Activated naive CD4-positive, alpha-beta T cell treated with anti-CD3 and anti-CD28 coated beads, Interleukin-2, amount 50 U/mL, for 72 hours (primary cell): ENCODE measurements at regions not wholly inside any gene's neighbourhood (a gene's known extent, or its start where the extent isn't known, plus 50 kb on each side); places are given as distances from the start of the nearest gene placed in this dataset.
"Not testable (repeated sequence)": the region's sequence is repeated elsewhere in the genome, so short reads cannot be mapped to it uniquely, and the experiment has no call there.

ENCODE experiments used
- ATAC-seq, 2 donors: fragments of 150-1000 bp; cut with Tn5 transposase; 2 replicates each; pipeline ENCODE4 v1.10.0; 2021; ENCODE audit warnings: mild to moderate bottlenecking in 2 of 2, moderate library complexity in 2 of 2
- DNase-seq, 2 donors: peaks; one replicate each; pipeline ENCODE4 v3.0.0; 2021 to 2022; ENCODE audit warnings: low spot score in 2 of 2
- H3K27ac Mint-ChIP-seq, 2 donors: one replicate each; pipeline ENCODE4 v1.8.0; 2022; ENCODE audit warnings: mild to moderate bottlenecking in 2 of 2, mixed read lengths in 2 of 2
- H3K36me3 Mint-ChIP-seq, 2 donors: one replicate each; pipeline ENCODE4 v1.8.0; 2022; ENCODE audit warnings: mixed read lengths in 2 of 2
- H3K9me3 Mint-ChIP-seq, 2 donors: one replicate each; pipeline ENCODE4 v1.8.0; 2022; ENCODE audit warnings: mixed read lengths in 2 of 2

DNA sequence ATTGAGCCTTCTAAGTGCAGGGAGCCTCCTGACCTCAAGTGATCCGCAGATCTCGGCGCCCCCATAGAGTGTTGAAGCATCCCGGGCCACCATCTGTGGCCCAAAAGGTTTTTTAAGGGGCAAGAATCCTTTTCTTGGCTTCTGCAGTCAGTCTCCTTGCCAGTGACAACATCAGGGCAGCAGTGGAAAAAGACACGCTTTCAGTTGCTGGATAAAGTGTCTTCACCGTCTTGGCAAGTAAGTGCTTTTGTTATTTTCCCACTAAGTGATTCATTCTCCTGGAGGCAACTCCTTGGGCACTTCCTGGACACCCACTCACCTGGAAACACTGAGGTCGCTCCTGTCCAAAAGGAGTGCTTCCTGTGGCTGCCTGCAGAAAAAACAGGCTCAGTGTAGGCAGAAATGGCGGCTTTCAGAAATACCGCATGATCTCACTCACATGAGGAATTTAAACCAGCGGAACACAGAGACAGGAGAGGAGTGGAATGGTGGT is 71.7 kb upstream of the ABHD2 start:
- DNase-seq, result no peak
- no peak for ATAC-seq
- H3K27ac Mint-ChIP-seq, result no peak overlapping the region
- no peaks in the 10 kb centered on the region for H3K9me3 Mint-ChIP-seq
- H3K36me3 Mint-ChIP-seq, result no peaks in the 10 kb centered on the region

DNA sequence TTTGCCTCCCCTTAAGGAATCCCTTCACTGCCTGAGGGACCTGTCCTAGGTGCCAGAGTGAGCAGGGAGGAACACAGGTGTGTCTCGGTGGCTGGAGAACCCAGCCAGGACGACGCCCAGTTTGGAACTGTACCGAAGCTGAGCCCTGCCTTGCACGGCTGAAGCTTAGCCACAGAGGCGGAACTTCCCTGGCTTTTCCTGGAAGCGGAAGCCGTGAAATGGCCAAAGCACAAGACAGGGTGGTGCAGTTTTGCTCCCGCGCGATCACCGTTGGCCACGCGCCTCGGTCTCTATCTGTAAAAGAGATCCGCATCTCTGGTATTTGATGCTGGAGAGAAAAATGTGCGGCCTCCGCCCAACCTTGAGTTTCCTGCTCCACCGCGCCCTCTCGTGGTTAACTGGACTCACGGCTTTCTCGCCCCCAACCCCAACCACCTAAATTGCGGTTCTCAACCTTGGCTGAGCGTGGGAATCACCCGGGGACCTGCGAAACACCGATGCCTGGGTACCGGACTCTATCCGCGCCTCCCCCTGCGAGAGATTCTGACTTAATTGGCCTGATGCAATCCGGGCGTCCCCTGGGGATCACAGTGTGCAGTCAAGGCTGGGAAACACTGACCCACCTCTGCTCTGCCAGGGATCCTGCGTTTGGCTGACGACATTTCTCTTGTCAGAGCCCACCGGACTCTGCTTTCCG is 70.7 kb upstream of the ABHD2 start:
- H3K9me3 Mint-ChIP-seq, result no peaks in the 10 kb centered on the region
- DNase-seq (peak; percentile 69 to 91), ATAC-seq (peak; percentile 90 to 92)
- no peak overlapping the region for H3K27ac Mint-ChIP-seq
- no peaks in the 10 kb centered on the region for H3K36me3 Mint-ChIP-seq

DNA sequence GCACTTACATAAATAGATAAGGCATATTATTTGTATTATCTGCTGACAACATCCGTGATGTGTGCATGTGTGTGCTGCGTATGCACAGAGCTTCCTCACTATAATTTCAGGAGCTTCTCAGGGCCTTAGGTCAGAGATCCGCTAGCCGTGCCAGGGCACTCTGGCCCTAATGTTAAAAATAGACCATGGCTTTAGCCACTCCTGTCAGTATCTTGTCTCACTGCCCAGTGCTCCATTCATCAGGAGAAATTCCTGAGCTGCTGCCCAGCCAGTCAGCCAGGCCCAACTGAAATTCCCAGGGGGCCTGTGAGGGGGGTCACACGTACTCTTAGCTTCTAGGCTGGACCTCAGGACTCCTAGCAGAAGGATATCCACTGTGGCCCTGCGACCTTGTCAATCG is 70.0 kb upstream of the ABHD2 start:
- Mint-ChIP-seq H3K36me3 (no peaks in the 10 kb centered on the region), H3K9me3 (no peaks in the 10 kb centered on the region), H3K27ac (no peak overlapping the region)
- ATAC-seq (no peak), DNase-seq (no peak)

DNA sequence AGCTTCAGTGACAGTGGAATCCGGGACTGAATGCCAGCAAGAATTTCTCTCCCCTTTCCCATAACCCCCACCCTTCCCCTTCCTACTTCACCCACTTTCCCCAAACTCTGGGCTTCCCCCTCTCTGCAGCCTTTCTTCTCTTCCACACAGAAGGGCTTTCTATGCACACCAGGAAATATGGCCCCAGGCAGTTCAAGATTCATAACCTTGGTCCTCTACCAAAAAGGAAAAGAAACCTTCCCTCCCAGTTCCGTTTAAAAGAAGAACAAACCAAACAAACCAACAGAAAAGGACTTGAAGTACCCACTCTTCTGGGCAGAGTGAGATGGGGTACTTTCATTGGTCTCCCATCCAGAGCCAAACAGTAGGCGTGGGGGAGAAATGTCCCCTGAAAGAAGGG is 68.8 kb upstream of the ABHD2 start:
- ATAC-seq (no peak), DNase-seq (no peak)
- Mint-ChIP-seq H3K36me3 (peaks cover 0 to 3% of the 10 kb centered on the region in 2 donors), H3K27ac (no peak overlapping the region), H3K9me3 (no peaks in the 10 kb centered on the region)

DNA sequence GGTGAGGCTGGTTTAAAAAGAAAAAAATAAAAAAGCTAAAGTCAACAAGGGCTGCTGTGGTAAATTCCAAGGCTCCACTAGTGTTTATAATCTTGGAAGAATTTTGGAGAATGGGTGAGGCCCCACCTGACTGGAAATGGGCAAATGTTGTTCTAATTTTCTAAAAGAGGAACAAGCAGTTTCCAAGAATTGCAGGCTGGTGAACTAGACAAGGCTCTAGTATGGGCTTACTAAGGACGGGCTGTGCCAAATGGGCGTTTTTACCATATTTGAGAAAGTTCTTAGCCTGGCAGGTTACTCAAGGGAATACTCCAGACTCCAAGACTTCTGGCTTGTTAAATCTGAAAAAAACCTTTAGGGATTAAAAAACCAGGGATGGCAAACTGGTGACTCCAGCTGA is 67.0 kb upstream of the ABHD2 start:
- peaks cover 0 to 5% of the 10 kb centered on the region in 2 donors for H3K36me3 Mint-ChIP-seq
- no peak overlapping the region for H3K27ac Mint-ChIP-seq
- ATAC-seq, result no peak
- no peak for DNase-seq
- H3K9me3 Mint-ChIP-seq, result peaks cover 0 to 3% of the 10 kb centered on the region in 2 donors

DNA sequence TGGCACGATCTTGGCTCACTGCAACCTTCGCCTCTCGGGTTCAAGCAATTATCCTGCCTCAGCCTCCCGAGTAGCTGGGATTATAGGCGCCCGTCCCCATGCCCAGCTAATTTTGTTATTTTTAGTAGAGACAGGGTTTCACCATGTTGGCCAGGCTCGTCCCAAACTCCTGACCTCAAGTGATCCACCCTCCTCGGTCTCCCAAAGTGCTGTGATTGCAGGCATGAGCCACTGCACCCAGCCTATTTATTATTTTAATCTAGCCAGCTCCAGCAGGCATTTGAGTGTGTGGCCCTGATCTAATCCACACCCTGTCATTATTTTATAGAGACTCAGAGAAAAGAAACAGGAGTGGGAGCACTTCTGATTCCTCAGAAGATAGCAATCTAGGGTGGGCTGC is 66.4 kb upstream of the ABHD2 start:
- not testable (repeated sequence) for H3K27ac Mint-ChIP-seq, ATAC-seq, H3K9me3 Mint-ChIP-seq, H3K36me3 Mint-ChIP-seq, DNase-seq

DNA sequence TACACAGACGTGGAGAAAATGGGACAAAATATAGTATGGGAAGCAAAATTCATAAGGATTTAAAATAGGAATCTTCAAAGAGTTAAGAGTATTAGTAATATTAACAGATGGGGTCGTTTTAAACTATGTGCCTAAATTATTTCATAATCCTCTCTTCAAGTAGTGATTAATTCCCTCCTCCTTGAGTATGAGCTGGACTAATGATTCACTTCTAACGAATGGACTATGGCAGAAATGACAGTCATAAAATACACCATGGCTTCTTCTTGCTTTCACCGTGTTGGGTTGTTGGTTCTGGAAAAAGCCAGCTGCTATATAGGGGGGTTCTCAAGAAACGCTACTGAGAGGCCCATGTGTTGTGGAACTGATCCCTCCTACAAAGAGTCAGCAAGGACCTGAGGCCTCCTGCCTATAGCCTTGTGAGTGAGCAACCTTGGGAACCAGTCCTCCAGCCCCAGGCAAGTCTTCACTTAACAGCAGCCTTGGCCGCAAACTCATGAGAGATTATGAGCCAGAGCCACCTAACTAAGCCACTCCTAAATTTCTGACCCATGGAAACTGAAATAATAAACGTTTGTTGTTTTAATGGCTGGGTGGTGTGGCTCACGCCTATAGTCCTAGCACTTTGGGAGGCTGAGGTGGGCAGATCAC is 64.8 kb upstream of the ABHD2 start:
- Mint-ChIP-seq H3K27ac (no peak overlapping the region), H3K36me3 (peaks cover 0 to 5% of the 10 kb centered on the region in 2 donors), H3K9me3 (peaks cover 0 to 5% of the 10 kb centered on the region in 2 donors)
- no peak for DNase-seq
- ATAC-seq, result no peak

DNA sequence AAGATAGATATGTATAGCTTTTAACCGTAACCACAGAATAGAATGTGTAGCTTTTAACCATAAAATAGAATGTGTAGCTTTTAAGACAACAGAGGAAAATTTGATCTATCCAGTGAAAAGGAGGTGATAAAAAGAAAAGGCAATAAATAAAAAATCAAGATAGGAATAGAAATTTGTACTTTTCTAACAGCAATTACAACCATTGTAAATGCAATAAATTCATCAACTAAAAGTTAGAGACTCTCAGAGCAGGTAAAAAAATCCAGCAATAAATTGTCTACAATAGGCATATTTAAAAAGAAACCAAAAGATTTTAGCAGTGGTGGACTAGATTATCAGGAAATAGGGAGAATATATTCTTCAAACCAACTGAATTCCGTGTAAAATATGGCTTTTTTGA is 63.8 kb upstream of the ABHD2 start:
- H3K36me3 Mint-ChIP-seq, result peaks cover 0 to 5% of the 10 kb centered on the region in 2 donors
- H3K27ac Mint-ChIP-seq, result no peak overlapping the region
- H3K9me3 Mint-ChIP-seq, result peaks cover 0 to 5% of the 10 kb centered on the region in 2 donors
- DNase-seq, result no peak
- no peak for ATAC-seq

DNA sequence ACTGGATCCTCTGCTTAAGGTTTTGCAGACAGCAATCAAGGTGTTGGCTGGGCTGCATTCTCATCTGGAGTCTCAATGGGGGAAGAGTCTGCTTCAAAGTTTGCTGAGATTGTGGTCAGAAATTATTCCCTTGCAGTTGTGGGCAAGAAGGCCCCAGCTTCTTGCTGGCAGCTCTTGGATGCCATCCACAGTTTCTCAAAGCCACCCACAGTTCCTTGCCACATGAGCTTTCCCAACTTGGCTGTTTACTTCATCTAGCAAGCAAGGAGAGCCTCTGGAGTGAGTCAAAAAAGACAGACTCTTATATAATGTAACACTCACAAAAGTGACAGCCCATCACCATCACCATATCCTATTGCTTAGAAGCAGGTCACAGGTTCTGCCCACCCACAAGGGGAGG is 62.1 kb upstream of the ABHD2 start:
- ATAC-seq (no peak), DNase-seq (no peak)
- peaks cover 0 to 11% of the 10 kb centered on the region in 2 donors for H3K36me3 Mint-ChIP-seq
- no peak overlapping the region for H3K27ac Mint-ChIP-seq
- H3K9me3 Mint-ChIP-seq, result peaks cover 3 to 5% of the 10 kb centered on the region in 2 donors

DNA sequence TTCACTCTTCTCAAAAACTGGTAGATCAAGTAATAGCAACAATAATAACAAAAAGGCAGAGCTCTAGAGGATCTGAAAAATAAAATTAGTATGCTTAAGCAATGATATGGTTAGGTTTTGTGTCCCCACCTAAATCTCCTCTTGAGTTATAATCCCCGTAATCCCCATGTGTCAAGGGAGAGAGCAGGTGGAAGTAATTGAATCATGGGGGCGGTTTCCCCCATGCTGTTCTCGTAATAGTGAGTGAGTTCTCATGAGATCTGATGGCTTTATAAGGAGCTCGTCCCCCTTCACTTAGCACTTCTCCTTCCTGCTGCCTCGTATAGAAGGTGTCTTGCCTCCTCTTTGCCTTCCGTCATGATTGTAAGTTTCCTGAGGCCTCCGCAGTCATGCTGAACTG is 60.2 kb upstream of the ABHD2 start:
- no peak for DNase-seq

DNA sequence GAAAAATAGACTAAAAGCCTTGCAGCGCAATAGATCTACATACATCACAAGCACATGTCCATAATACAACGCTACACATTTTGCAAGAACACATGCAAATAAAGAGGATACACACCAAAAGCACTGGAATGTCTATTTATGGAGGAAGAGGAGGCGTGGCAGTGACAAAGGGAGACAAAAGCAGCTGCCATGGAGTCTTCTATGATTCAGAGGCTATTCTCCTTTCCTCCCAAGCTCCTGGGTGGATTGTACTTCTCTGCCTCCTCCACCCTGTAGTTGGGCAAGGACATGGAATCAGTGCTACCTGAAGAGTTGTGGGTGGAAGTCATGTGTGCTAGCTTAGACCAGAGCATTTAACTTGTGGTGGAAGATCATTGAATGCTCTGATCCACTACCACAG is 57.9 kb upstream of the ABHD2 start:
- no peak overlapping the region for H3K27ac Mint-ChIP-seq
- ATAC-seq, result no peak
- peaks cover 3 to 5% of the 10 kb centered on the region in 2 donors for H3K9me3 Mint-ChIP-seq
- DNase-seq, result no peak
- peaks cover 0 to 5% of the 10 kb centered on the region in 2 donors for H3K36me3 Mint-ChIP-seq

More for the DNA sequence above, 60.2 kb upstream of the ABHD2 start:
- ATAC-seq, result no peak
- no peak overlapping the region for H3K27ac Mint-ChIP-seq
- H3K9me3 Mint-ChIP-seq, result peaks cover 3 to 5% of the 10 kb centered on the region in 2 donors
- H3K36me3 Mint-ChIP-seq, result peaks cover 0 to 11% of the 10 kb centered on the region in 2 donors

DNA sequence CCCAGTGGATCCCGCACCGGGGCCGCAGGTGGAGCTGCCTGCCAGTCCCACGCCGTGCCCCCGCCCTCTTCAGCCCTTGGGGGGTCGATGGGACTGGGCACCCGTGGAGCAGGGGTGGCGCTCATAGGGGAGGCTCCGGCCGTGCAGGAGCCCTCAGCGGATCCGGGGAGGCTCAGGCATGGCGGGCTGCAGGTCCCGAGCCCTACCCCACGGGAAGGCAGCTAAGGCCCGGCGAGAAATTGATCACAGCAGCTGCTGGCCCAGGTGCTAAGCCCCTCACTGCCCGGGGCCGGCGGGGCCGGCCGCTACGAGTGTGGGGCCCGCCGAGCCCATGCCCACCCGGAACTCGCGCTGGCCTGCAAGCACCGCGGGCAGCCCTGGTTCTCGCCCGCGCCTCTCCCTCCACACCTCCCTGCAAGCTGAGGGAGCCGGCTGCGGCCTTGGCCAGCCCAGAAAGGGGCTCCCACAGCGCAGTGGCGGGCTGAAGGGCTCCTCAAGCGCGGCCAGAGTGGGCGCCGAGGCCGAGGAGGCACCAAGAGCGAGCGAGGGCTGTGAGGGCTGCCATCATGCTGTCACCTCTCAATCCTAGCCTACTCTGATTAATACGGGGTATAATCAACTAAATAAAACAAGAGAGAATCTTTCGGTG is 56.5 kb upstream of the ABHD2 start:
- not testable (repeated sequence) for H3K27ac Mint-ChIP-seq, ATAC-seq, H3K36me3 Mint-ChIP-seq, H3K9me3 Mint-ChIP-seq, DNase-seq

DNA sequence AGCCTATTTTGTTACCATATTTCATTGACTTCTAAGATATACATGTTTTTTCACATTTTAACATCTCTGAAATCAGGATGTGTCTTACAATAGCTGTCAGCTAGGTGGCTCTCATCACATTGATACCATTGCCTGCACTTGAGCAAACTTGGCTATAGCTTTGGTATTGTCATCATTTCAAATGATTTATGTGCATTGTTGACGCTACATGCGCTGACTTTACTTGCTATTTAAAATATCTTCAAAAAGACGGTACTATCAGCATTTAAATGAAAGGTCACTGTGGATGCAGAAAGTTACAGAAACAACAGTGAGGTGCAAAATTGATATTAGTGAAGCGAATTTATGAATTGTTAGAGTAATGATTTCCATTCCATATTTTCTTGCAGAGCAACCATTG is 54.0 kb upstream of the ABHD2 start:
- Mint-ChIP-seq H3K27ac (no peak overlapping the region), H3K9me3 (peaks cover 0 to 3% of the 10 kb centered on the region in 2 donors), H3K36me3 (peaks cover 0 to 5% of the 10 kb centered on the region in 2 donors)
- DNase-seq, result no peak
- no peak for ATAC-seq

DNA sequence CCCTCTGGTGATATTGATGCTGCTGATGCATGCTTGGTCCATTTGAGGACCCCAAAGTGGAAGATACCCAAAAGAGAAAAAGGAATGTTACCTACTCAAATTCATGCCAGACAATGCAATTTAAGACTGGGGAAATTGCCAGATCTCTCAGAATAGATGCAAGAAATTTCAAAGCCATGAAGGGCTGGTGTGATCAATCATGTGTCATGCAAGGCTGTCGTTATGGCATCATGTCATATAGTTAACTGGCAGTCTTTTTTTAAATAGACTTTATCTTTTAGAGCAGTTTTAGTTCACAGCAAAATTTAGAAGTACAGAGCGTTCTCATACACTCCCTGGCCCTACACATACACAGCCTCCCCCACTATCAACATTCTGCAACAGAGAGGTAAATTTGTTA is 53.1 kb upstream of the ABHD2 start:
- Mint-ChIP-seq H3K27ac (no peak overlapping the region), H3K9me3 (peaks cover 0 to 3% of the 10 kb centered on the region in 2 donors), H3K36me3 (peaks cover 0 to 5% of the 10 kb centered on the region in 2 donors)
- DNase-seq (no peak), ATAC-seq (no peak)

DNA sequence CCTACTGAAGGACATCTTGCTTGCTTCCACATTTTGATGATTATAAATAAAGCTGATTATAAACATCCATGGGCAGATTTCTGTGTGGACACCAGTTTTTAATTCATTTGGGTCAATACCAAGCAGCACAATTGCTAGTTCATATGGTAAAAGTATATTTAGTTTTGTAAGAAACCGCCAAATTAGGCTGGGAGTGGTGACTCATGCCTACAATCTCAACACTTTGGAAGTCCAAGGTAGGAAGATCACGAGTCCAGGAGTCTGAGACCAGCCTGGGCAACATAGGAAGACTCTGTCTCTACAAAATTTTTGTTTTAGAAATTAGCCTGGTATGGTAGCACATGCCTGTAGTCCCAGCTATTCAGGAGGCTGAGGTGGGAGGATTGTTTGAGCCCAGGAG is 52.6 kb upstream of the ABHD2 start:
- peaks cover 0 to 5% of the 10 kb centered on the region in 2 donors for H3K36me3 Mint-ChIP-seq
- H3K9me3 Mint-ChIP-seq, result no peaks in the 10 kb centered on the region

DNA sequence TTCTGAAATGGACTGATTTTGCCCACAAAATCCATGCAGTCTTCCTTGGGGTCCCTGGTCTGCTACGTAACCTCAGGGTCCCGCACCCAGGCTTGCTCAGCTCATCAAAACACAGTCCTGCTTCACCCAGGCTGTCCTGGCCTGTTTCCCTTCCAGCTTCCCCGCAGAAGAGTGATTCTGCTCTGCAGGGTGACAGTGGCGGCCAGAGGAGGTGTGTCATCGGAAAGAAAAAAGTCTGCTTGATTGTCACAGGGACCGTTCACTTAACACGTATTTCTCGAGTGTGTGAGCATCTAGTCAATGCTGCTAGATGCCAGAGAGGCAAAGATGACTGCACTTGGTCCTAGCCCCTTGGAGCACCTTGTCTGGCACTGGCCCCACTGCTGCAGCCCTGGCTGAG is 50.1 kb upstream of the ABHD2 start:
- Mint-ChIP-seq H3K27ac (no peak overlapping the region), H3K9me3 (no peaks in the 10 kb centered on the region), H3K36me3 (no peaks in the 10 kb centered on the region)
- no peak for DNase-seq
- ATAC-seq, result no peak

More for the DNA sequence above, 52.6 kb upstream of the ABHD2 start:
- no peak overlapping the region for H3K27ac Mint-ChIP-seq
- DNase-seq, result no peak
- no peak for ATAC-seq
